ENCODE measurements at regions not wholly inside any gene's neighbourhood (a gene's known extent, or its start where the extent isn't known, plus 50 kb on each side); places are given as distances from the start of the nearest gene placed in this dataset.

DNA sequence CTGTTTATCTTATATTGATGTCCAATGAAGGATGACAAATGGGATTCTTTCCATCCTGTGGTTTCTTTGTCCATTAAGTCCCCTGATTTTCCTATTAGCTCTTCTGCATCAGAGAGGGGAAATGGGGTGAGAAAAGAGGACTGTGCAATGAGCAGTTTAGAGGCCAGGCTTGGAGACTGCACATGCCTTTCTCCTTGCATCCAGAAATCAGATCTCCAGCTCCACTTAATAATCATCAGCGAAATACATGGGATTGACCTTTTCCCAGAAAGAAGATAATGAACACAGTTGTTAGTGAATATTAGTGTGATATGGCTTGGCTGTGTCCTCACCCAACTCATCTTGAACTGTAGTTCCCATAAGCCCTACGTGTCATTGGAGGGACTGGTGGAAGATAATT is 697.4 kb downstream of the CBLN2 start:
- H3K9me3 Mint-ChIP-seq (ENCODE audit: unreplicated experiment), result no peaks in the 10 kb centered on the region
- H3K27ac Mint-ChIP-seq (ENCODE audit: unreplicated experiment), result no peak overlapping the region
- TF ChIP-seq, protein P1, sequence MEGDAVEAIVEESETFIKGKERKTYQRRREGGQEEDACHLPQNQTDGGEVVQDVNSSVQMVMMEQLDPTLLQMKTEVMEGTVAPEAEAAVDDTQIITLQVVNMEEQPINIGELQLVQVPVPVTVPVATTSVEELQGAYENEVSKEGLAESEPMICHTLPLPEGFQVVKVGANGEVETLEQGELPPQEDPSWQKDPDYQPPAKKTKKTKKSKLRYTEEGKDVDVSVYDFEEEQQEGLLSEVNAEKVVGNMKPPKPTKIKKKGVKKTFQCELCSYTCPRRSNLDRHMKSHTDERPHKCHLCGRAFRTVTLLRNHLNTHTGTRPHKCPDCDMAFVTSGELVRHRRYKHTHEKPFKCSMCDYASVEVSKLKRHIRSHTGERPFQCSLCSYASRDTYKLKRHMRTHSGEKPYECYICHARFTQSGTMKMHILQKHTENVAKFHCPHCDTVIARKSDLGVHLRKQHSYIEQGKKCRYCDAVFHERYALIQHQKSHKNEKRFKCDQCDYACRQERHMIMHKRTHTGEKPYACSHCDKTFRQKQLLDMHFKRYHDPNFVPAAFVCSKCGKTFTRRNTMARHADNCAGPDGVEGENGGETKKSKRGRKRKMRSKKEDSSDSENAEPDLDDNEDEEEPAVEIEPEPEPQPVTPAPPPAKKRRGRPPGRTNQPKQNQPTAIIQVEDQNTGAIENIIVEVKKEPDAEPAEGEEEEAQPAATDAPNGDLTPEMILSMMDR (IDR thresholded peaks at IDR 0.05; ENCODE audit: partially characterized antibody, unreplicated experiment), result no peak
- H3K4me3 Mint-ChIP-seq (ENCODE audit: unreplicated experiment), result no peak overlapping the region
- no peak for DNase-seq
- peaks cover 15% of the 10 kb centered on the region for H3K36me3 Mint-ChIP-seq (ENCODE audit: unreplicated experiment)
- no peaks in the 10 kb centered on the region for H3K27me3 Mint-ChIP-seq (ENCODE audit: unreplicated experiment)
- H3K4me1 Mint-ChIP-seq (ENCODE audit: low read depth, unreplicated experiment), result no peaks in the 10 kb centered on the region

DNA sequence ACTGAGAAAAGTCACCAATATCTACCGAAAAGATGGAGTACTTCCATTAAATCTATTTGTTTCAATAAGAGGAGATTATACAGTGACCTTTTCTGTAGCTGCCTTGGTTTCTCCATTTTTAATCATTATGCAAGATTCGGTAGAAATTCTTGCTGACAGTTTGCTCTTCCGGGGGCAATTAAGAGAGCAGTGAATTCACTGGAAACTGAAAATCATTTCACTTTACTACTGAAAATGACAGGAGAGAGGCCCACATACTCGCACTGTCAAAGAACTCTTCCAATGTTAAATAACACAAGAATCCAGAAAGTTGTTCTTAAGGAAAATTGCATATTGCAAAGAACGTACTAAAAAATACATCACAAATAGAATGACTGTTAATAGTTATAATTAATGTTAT is 699.3 kb downstream of the CBLN2 start:
- Mint-ChIP-seq H3K27me3 (ENCODE audit: unreplicated experiment) (no peaks in the 10 kb centered on the region), H3K36me3 (ENCODE audit: unreplicated experiment) (peaks cover 9% of the 10 kb centered on the region), H3K4me1 (ENCODE audit: low read depth, unreplicated experiment) (no peaks in the 10 kb centered on the region), H3K27ac (ENCODE audit: unreplicated experiment) (no peak overlapping the region), H3K4me3 (ENCODE audit: unreplicated experiment) (no peak overlapping the region), H3K9me3 (ENCODE audit: unreplicated experiment) (no peaks in the 10 kb centered on the region)
- TF ChIP-seq, protein P1 (IDR thresholded peaks at IDR 0.05; ENCODE audit: partially characterized antibody, unreplicated experiment), result no peak
- no peak for DNase-seq

DNA sequence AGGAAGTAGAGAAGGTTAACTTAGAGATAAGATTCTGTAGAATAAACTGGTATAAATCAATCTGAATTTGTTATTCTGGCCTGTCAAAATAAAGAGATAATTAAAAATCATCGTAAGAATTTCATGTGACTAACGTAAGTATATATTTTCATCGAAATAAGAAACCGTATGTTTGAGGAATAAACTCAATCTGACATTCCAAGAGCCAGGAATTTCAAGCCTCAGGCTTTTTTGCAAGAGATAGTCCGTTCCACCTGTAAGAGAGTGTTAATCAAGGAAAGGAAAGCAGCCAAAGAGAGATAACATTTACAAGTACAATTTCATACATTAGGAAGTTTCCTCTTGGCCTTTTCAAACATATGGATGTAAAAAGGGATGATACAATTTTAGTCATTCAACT is 701.5 kb downstream of the CBLN2 start:
- no peaks in the 10 kb centered on the region for H3K4me1 Mint-ChIP-seq (ENCODE audit: low read depth, unreplicated experiment)
- no peak overlapping the region for H3K27ac Mint-ChIP-seq (ENCODE audit: unreplicated experiment)
- H3K27me3 Mint-ChIP-seq (ENCODE audit: unreplicated experiment), result no peaks in the 10 kb centered on the region
- no peak overlapping the region for H3K4me3 Mint-ChIP-seq (ENCODE audit: unreplicated experiment)
- no peaks in the 10 kb centered on the region for H3K36me3 Mint-ChIP-seq (ENCODE audit: unreplicated experiment)
- H3K9me3 Mint-ChIP-seq (ENCODE audit: unreplicated experiment), result no peaks in the 10 kb centered on the region
- no peak for DNase-seq
- TF ChIP-seq, protein P1 (IDR thresholded peaks at IDR 0.05; ENCODE audit: partially characterized antibody, unreplicated experiment), result no peak

DNA sequence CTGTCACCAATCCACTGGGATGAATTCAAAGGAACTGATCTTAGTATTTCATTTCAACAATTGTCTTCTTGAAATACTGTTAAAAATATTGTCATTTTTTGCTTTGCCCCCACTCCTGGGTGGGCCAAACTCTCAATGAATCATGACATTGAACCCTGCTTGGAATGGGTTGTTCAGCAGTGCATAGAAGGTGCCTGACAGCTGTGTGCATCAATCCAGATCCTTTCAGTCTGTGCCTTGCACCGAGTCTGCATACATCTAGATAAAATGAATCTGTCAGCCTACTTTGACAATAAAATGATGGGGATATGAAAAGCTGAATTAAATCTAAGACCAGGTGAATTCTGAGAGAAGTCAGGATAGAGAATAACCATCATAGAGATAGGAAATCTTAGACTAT is 706.6 kb downstream of the CBLN2 start:
- Mint-ChIP-seq H3K36me3 (ENCODE audit: unreplicated experiment) (no peaks in the 10 kb centered on the region), H3K27me3 (ENCODE audit: unreplicated experiment) (no peaks in the 10 kb centered on the region), H3K9me3 (ENCODE audit: unreplicated experiment) (no peaks in the 10 kb centered on the region), H3K4me3 (ENCODE audit: unreplicated experiment) (no peak overlapping the region), H3K4me1 (ENCODE audit: low read depth, unreplicated experiment) (no peaks in the 10 kb centered on the region), H3K27ac (ENCODE audit: unreplicated experiment) (no peak overlapping the region)
- no peak for DNase-seq
- TF ChIP-seq, protein P1 (IDR thresholded peaks at IDR 0.05; ENCODE audit: partially characterized antibody, unreplicated experiment), result no peak

DNA sequence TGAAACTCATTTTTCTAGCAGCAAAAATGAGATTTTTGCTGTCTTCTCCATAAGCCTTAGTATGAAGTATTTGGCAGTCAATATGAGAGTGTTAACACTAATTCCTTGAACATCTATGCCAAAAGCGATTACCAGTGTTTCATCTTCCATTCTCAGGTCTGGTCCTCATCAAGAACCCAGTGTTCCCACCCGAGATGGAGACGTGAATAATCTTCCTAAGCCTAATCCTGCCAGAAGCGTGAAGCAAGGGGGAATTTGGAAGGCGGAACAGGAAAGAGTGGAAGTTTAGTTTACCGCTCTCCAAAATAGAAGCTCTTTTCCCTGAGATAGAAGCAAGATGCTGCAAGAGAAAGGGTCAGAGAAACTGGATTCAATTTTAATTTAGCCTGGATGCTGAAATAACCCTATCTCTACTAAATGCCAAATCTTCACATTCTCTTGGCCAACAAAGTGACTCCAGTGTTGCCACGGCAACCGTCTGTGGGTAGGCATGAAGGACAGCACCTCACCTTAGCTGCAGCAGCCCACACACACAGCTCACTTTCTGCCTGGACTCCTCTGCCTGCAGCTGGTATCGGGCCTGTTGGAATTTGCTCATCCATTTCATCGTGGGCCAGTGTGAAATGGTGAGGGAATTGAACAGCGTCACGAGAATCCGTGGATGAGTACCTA is 711.1 kb downstream of the CBLN2 start:
- no peaks in the 10 kb centered on the region for H3K9me3 Mint-ChIP-seq (ENCODE audit: unreplicated experiment)

More for the DNA sequence above, 711.1 kb downstream of the CBLN2 start:
- TF ChIP-seq, protein P1 (IDR thresholded peaks at IDR 0.05; ENCODE audit: partially characterized antibody, unreplicated experiment), result no peak
- Mint-ChIP-seq H3K36me3 (ENCODE audit: unreplicated experiment) (no peaks in the 10 kb centered on the region), H3K4me3 (ENCODE audit: unreplicated experiment) (no peak overlapping the region), H3K27me3 (ENCODE audit: unreplicated experiment) (no peaks in the 10 kb centered on the region), H3K4me1 (ENCODE audit: low read depth, unreplicated experiment) (no peaks in the 10 kb centered on the region), H3K27ac (ENCODE audit: unreplicated experiment) (no peak overlapping the region)
- no peak for DNase-seq
